EH (cell line): ENCODE measurements at regions not wholly inside any gene's neighbourhood (a gene's known extent, or its start where the extent isn't known, plus 50 kb on each side); places are given as distances from the start of the nearest gene placed in this dataset.

Experiments
- DNase-seq: peaks from one replicate; pipeline ENCODE4 v3.0.0-alpha.2; 2015; ENCODE audit warnings: low read depth

DNA sequence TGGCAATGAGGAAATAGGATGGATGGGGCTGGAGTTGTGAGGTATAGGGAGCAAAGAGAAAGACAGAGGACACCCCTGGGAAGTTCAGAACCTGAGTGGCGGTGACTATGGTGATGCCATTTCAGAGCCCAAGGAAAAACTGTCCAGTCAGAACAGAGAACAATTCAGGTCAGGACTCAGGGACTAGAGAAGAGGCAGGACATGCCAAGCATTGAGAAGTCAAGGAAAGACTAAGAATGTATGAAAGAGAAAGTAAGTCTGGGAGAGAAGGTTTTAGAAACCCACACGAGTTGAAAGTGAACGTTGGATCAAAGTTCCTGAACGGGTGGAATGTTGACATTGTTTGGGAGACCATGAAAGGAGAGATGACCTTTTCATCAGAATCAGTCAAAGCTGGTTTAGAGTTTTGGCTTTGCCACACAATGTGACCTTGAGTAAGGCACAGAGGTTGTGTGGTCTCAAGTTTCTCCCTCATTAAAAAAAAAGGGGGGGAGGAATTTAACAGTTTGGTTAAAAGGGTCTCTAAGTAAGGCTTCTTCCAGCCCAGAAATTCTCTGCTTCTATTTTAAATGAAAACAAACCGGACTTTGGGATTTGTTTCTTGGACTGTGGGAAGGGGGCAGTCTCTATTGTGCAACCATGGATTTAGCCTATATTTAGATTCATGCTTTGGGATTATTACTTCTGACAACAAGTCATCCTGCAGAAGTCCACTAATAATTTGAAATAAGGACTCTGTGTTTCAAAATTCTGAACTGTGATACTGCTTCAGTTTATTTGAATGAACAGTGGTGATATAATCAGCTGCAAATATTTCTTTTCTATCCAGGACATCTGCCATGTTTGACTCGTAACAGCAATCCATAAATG, 315.9 kb upstream of the TBL1XR1 start:
- no peak for DNase-seq

DNA sequence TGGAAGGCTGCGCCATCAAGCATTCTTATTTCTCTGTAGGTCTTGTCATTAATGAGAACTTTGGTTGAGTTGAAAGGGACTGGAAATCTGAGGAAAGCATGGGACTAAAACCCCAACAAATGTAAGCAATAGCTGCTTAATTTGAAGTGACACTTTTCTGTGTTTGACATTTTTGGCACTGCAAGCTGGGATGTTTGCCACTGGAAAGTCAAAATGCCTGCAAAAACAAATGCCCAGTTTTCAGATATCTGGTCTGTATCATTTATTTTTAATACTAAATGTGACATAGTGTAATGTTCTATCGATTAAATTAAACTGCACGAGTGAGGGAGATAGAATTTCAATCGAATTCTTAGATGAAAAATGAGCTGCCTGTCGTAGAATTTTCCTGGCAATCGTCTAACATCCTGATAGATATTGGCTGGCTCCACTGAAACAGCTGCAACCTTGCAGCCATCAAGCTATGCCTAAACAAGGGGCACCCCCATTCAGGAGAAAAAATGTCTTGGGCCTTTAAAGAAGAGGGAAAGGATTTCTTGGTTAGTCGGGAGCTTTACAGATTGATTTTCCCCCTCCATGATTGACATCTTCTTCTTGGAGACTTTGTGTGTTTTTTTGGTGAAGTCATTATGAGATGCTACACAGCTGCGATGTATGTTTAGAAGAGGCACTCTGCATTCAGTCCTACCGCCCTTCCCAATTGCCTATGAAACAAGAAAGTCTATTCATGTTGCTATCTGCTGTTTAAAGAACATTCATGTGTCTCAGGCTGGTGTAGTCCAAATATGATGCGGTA, 316.7 kb upstream of the TBL1XR1 start:
- DNase-seq, result no peak

DNA sequence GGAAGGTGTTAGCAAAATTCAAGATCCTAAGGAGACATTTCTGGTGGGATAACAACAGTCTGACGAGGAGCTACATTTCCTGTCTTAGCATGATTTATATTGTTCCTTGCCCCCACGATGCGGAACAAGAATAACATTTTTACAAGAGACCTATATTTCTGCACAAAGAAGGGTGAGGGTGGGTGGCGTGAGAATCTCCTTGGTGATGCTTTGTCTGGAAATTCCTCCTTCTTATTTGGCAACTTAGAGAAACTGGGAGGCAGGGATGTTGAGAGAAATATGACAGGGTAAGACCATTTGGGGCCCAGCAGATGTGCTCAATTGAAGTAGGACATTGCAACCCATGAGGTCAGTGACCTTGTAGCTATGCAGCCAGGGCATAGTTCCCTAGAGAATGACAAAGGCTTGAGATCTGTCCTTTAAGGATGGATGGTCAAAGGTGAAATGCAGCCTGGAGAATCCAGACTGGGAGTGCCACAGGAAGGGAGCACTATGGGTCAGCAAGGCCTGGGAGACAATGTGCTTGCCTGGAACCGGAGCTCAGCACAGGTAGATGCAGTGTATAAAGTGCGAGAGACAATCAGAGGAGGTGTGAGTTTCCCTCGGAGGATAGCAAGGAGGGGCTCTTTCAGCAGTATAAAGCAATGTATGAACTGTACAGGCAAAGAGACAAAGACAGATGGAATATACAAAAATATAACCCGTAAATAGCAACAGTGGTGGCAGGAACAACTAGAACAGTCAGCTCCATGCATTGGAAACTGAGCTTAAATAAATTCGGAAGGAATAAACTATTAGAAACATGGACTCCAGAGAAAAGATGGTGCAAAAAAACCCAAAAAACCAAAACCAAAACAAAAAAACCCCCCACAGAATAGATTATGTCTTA, 317.6 kb upstream of the TBL1XR1 start:
- no peak for DNase-seq

DNA sequence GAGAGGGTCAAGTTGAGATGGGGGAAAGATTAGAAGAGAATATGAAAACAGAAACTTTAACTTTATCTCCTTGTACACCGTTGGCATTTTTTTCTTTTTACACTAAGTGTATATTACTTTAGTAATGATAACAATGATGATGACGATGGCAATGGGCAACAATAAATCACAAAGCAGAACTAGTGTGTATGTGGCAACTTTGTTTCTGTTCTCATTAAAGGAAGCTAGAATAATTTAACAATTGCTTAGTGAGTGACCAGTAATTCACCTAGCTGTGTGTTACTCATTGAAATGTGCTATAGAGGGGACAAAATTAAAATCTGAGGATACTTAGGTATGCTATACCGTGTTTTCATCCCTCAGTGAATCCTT, 318.5 kb upstream of the TBL1XR1 start:
- DNase-seq, result no peak

DNA sequence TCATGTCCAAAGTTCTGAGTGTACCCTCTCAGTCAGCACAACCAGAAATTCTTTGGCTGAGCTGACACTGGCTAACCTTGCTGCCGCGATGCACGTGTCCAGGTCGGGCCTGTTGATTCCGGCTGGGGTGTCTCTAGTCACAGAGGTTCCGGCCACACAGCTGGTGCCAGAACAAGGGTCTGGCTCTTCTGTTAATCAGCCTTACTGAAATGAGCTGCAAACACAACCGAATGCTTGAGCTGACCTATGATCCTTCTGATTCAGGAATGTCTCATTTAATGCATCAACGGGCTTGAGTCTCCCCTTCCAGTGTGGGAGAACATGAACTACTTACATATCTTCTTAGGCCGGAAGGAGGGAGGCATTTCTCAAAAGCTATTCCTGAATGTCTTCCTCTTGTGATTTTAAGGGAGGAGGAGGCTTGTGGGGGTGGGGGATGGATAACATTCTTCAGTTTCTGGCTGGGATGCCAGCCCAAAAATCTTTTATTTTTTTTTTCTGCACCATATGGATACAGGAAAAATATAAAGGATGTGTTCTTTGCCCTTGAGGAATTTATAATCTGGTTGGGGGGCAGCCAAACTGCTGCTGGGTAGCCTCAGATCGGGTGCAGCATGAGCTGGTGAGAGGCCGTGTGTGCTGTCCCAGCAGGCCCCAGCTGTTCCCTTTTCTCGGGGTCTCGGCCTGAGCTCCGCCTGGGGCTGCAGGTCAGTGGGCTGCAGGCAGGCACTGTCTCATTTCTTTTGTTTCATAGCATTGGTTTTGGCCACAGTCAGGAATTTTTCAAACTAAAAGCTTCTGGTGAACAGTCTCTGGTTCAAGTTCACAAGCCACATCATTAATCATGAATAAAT, 319.1 kb upstream of the TBL1XR1 start:
- peak; percentile 96 for DNase-seq

DNA sequence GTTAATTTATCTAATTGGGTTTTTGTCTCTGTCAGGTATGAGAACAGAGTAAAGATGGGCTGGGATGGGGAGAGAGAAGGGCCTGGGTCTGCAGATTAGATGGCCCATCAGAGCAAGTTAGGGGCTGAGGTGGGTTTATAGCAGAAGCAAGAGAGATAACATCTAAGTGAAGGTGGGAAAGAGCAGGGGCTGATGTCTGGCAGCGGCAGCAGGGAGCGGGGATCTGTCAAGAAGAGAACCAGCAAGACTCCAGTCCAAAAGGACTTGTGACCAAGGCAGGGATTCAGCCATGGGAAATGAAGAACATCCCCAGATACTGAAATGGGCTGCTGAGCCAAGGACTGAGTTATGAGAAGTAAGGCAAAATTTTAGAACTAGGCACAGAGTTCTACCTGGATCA, 320.6 kb upstream of the TBL1XR1 start:
- DNase-seq, result no peak

DNA sequence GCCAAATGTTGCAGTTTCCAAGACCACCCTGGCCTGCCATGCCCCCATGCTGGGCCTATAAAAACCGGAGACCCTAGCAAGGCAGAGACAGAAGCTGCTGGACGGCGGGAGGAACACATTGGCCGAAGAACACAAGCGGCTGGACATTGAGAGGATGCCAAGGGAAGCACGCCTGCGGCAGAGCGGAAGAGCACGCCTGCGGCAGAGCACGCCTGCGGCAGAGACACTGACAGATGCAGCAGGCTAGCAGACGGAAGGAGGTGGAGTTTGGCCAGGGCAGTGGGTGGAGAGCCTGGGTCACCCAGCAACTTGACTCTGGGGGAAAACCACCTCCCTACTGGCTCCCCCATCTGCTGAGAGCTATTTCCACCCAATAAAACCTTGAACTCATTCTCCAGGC, 322.3 kb upstream of the TBL1XR1 start:
- DNase-seq, result no peak

DNA sequence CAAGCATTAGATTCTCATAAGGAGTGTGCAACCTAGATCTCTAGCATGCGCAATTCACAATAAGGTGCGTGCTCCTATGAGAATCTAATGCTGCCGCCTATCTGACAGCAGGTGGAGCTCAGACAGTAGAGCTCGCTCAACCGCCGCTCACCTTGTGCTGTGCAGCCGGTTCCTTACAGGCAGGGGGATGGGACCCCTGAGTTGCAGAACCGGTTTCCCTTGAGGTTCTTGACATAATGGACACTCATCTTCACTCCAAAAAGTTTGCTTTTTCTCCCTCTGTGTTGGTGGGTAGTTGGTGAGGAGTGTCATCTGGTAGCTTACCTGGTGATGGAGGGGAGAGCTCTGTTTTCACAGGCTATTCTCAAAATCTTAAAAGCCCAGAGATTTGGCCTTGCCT, 324.0 kb upstream of the TBL1XR1 start:
- DNase-seq, result no peak

DNA sequence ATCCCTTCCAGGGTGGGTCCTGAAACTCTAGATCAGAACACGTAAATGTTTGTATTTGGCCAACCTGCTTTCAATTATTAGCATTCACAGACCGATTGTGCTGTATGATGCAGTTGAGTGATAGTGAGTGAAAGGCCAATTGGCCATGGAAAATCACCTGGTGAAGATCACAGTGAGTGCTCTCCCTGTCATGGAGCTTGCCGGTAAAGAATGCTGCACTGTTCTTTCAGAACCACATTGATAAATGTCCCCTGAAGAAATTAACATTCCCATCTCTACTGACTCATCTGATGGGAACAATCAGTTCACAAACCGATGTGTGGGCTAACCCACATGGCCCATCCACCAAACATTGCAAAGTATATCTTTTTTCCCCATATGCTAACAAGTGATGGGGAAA, 324.8 kb upstream of the TBL1XR1 start:
- no peak for DNase-seq

DNA sequence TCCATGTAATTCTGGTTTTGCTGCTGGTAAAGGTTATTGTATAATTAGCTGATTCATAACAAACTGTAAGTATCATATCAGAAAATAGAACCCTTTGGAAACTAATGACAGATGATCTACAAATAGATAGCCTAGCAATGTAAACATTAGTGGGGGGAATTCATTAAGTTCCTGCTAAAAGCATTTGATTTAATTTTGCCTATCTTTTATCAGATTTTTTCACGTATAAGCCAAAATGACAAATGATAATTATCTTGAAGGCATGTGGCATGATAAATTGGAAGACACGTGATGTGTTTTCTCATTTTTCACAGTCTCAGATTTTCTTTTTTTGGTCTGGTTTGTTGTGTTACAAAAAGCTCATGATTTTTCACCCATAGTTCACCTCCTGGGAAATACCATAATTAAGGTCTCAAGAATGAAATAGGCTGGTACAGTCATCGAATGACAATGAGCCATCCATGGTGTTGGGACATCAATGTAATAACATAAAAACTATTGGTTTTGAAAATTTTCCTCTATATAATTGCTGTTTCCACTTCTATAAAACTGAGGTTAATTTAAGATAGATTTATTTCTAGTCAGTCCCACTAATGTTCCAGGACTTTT, 325.9 kb upstream of the TBL1XR1 start:
- peak; percentile 44 for DNase-seq

DNA sequence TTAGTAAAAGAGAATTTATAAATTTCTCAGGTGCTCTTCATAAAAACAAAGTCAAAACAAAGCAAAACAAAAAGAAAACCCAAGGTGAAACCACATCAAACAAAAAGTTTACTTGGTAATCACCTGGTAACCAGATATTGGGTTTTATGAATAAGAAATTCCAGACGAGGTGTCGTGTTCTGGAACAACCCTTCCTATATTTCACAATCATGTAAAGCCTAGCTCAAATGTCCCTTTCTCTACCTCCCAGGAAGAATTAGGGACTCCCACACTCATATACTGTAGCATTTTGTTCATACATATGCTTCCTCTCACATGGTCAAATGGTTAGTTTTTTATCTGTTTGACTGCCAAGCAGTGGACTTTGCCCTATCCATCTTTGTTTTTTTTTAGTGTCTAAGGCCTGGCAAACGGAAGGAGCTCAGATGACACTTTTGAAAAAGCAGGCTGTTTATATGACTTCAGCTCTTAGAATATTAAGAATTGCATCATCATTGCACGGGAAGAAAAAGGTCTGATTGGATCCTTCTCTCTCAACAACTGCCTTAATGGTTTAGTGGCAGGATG, 326.7 kb upstream of the TBL1XR1 start:
- peak; percentile 26 for DNase-seq

DNA sequence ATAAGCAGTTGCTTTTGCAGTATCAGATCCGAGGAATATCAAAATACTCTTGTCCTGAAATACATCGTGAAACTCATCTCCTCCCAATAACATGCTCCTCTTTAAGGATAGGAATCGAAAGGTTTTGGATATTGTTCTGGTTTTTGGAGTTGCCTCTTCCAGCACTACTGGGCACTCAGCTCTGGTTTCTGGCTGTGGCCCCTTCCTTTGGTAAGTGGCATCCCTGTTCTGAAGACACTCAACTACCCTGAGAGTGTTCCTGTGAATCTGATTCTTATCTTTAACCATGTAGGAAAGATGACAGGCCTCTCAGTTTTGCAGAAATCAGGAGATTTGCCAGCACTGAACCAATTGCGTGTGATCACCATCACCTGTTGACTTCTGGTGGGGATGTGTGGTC, 327.5 kb upstream of the TBL1XR1 start:
- no peak for DNase-seq

DNA sequence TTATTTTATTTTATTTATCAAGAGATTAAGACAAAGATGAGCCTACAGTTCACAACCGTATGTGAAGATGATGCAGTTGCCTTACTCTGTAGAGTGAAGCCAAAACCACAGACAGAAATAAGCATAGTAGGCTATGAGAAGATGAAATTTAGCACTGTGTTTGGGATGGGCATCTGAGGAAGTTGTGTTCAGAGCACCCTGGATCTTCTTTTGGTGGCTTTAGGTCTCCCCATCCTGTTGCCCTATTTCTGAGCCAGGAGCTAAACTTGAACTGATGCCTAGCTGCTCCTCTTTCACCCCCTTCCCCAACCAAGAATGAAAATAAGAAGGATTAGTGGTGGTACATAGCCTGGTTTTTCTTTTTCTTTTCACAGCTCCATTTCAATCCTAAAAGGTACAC, 328.1 kb upstream of the TBL1XR1 start:
- no peak for DNase-seq

DNA sequence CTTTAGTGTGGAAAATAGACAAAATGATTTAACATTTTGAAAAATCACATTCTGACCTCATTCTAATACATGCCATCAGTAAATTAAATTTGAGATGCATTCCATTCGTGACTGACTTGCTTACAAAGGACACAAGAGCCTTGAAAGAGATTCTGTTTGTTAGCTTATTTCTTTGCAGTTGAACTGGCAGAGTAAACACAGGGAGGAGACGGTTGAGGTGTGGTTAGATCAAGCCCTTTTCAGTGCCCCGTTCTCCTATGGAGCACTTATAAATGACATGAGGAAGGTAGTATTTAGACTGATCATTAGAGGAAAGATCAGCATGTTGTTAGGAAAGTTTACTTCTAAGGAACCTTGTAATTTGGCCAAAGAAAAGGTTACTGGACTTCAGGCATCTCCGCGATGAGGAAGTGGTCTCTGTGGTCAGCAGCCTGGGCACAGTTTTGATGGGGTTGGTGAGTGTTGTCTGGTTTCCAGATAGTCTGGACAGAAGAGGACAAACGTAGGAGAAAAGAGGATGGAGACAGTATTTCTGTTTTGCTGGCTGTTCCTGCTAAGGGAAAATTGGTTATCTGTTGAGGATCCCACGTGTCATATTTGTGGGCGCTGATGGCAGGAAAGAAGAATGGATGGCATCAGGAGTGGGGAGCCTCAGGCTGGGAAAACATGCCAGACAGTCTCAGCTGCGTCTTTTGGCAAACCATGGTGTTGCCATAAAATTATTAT, 328.9 kb upstream of the TBL1XR1 start:
- DNase-seq, result peak; percentile 73

DNA sequence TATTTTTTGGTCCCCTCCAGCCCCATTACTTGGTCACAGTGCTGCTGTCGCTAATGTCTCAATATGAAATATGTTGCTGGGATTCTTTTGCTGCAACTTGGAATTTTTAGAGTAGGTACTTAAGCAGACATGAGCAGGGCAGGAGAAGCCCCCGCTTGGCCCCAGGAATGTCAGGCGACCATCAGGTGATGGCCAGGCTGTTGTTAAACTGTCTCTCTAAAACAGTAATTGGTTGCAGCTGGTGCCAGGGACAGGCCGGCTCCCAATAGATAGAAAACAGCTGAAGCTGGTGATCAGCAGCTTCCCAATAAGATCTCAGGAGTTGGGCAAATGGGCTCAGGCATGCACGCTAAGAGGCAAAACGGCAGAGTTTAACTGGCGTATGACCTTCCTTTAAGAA, 329.9 kb upstream of the TBL1XR1 start:
- no peak for DNase-seq

DNA sequence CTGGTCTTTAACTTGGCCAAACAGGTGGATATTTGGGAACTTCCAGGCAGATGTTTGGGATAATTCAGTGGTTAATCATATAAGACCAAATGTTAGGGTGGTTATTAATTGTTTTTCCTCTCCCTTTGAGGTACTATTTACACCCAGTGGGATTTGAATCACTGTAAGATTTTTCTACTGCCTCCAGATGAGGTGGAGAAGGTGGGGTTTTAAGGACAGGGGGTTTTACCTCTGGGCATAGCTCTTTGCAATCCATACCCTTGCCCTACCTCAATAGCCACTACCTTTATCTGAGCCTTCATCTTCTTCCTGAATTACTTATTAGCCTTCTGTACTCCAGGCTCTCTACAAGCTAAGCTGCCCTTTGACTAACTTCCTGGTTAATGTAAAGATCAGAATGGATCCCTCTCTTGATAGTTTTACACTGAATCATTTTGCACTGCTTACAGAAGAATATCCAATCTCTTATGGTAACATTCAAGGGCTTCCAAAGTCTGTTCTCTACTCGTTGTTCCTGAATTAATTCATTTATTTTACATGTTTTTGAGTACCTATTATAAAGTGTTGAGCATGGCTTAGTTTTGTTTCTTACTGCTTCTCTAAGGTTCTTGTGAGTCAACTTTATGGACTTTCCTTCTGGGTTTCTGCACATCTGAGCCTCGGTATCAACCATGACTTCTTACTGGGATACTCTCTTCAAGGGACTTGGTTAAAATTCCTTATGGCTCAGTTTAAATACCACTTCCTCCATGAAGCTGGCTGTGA, 331.2 kb upstream of the TBL1XR1 start:
- DNase-seq, result peak; percentile 55

DNA sequence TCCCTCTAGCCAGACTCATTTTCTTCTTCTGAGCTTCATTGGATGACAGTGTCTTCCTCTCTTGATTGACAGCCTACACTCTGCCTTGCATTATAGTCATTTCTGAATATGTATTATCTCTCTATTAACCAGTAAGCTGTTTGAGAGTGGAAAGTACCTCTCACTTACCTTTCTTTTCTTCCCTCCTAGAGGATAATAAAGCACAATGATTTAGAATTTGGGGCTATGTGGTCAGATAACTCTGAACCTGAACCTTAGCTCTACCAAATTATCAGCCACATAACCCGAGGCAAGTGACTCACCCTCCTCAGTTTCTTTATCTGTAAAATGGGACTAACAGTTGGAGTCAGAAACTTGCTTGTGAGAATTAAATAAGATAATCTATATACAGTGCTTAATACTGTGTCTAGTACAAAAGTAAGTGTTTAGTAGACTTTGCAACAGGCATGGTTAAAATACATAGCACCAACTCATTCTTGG, 331.8 kb upstream of the TBL1XR1 start:
- no peak for DNase-seq

DNA sequence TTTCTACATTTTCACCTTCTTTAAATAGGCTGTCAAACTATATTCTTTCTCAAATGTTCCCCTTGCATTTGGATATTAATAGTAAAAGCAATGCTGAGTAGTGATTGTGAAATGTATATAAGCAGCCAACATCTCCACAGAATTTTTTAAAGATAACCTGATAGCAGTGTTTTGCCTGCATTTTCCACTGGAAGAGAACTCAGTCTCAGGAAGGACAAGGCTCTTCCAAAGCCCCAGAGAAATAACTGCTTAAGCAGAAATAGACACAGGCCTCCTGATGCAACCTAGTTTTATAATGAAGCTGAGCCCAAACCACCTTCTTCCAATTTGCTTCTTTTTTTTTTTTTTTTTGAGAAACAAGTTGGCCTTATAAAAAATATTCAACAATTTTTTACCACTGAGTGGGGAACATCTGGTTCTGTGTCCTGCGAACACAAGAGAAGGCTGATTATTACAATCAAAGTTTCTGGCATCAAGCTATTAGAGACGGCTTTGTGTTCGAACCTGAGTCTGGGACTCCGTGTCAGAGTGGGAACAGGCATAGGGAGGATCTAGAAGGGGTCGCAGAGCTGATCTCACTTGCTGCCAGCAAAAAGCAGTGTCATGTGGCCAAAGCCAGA, 332.5 kb upstream of the TBL1XR1 start:
- peak; percentile 38 for DNase-seq

DNA sequence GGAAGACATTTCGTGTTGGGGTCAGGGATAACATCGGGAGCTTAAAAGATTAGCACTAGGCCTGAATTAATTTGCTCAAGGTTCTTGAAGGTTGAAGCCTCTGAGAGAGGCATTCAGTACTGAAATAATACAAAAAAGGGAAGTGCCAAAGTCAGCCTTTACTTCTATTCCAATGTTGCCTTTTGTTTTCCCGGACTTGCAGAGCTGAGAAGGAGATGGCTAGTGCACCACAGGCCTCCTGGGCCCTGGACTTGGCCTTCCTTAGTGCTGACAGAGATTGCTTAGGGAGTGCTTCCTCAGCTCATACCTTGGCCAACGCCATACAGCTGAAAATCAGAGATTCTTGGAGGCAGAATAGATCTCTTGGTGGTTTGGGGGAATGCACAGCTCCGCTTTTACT, 333.6 kb upstream of the TBL1XR1 start:
- DNase-seq, result no peak
